ENCODE measurements at regions not wholly inside any gene's neighbourhood (a gene's known extent, or its start where the extent isn't known, plus 50 kb on each side); places are given as distances from the start of the nearest gene placed in this dataset.

- Histone ChIP-seq H3K4me3 (ENCODE audit: insufficient read depth, low read length, poor library complexity, severe bottlenecking) (no peak overlapping the region), H3K4me2 (ENCODE audit: low read depth, low read length, poor library complexity, severe bottlenecking) (no peak overlapping the region), H3K27ac (ENCODE audit: low read depth, low read length) (no peak overlapping the region), H3K27me3 (ENCODE audit: low read length) (no peaks in the 10 kb centered on the region), H3K9me2 (replicated peaks; ENCODE audit: insufficient read depth, low read length) (no peaks in the 10 kb centered on the region), H3K9me3 (ENCODE audit: insufficient read depth, low read length) (no peaks in the 10 kb centered on the region), H4K20me1 (ENCODE audit: low read depth, low read length) (no peaks in the 10 kb centered on the region), H3K36me3 (ENCODE audit: low read length) (no peaks in the 10 kb centered on the region), H3K9ac (ENCODE audit: low read length) (no peak overlapping the region), H3F3A (ENCODE audit: insufficient read depth) (no peaks in the 10 kb centered on the region), H2AFZ (ENCODE audit: low read depth, low read length, severe bottlenecking) (no peak overlapping the region), H3K79me2 (ENCODE audit: insufficient read depth, low read length) (no peaks in the 10 kb centered on the region)
- TF ChIP-seq EZH2phosphoT487 (conservative IDR thresholded peaks at IDR 0.05; ENCODE audit: low read length) (no peak), CTCF (IDR thresholded peaks at IDR 0.05; ENCODE audit: insufficient read depth, low read length, poor library complexity, severe bottlenecking) (no peak)
Observed at GRCh38 chr22:49503321-49503720, 324.4 kb downstream of the BRD1 start.

- Histone ChIP-seq H3K27ac (ENCODE audit: low read depth, low read length) (no peak overlapping the region), H4K20me1 (ENCODE audit: low read depth, low read length) (no peaks in the 10 kb centered on the region), H3K9ac (ENCODE audit: low read length) (no peak overlapping the region), H3K79me2 (ENCODE audit: insufficient read depth, low read length) (no peaks in the 10 kb centered on the region), H3K9me2 (replicated peaks; ENCODE audit: insufficient read depth, low read length) (no peaks in the 10 kb centered on the region), H3K4me3 (ENCODE audit: insufficient read depth, low read length, poor library complexity, severe bottlenecking) (no peak overlapping the region), H2AFZ (ENCODE audit: low read depth, low read length, severe bottlenecking) (no peak overlapping the region), H3K36me3 (ENCODE audit: low read length) (no peaks in the 10 kb centered on the region), H3K27me3 (ENCODE audit: low read length) (no peaks in the 10 kb centered on the region), H3K9me3 (ENCODE audit: insufficient read depth, low read length) (no peaks in the 10 kb centered on the region), H3K4me2 (ENCODE audit: low read depth, low read length, poor library complexity, severe bottlenecking) (no peak overlapping the region), H3F3A (ENCODE audit: insufficient read depth) (no peaks in the 10 kb centered on the region)
- TF ChIP-seq EZH2phosphoT487 (conservative IDR thresholded peaks at IDR 0.05; ENCODE audit: low read length) (no peak), CTCF (IDR thresholded peaks at IDR 0.05; ENCODE audit: insufficient read depth, low read length, poor library complexity, severe bottlenecking) (no peak)
Observed at GRCh38 chr22:49502126-49502826, 325.4 kb downstream of the BRD1 start.

- no peaks in the 10 kb centered on the region for H3K9me3 ChIP-seq (ENCODE audit: insufficient read depth, low read length)
- H3K79me2 ChIP-seq (ENCODE audit: insufficient read depth, low read length): no peaks in the 10 kb centered on the region
- H4K20me1 ChIP-seq (ENCODE audit: low read depth, low read length): no peaks in the 10 kb centered on the region
- no peaks in the 10 kb centered on the region for H3K36me3 ChIP-seq (ENCODE audit: low read length)
- H3K4me2 ChIP-seq (ENCODE audit: low read depth, low read length, poor library complexity, severe bottlenecking): no peak overlapping the region
- TF ChIP-seq CTCF (IDR thresholded peaks at IDR 0.05; ENCODE audit: insufficient read depth, low read length, poor library complexity, severe bottlenecking) (no peak), EZH2phosphoT487 (conservative IDR thresholded peaks at IDR 0.05; ENCODE audit: low read length) (no peak)
- H3K27me3 ChIP-seq (ENCODE audit: low read length): no peaks in the 10 kb centered on the region
- no peak overlapping the region for H3K4me3 ChIP-seq (ENCODE audit: insufficient read depth, low read length, poor library complexity, severe bottlenecking)
- no peaks in the 10 kb centered on the region for H3F3A ChIP-seq (ENCODE audit: insufficient read depth)
- H3K27ac ChIP-seq (ENCODE audit: low read depth, low read length): no peak overlapping the region
- H3K9ac ChIP-seq (ENCODE audit: low read length): no peak overlapping the region
- H3K9me2 ChIP-seq (replicated peaks; ENCODE audit: insufficient read depth, low read length): no peaks in the 10 kb centered on the region
- H2AFZ ChIP-seq (ENCODE audit: low read depth, low read length, severe bottlenecking): no peak overlapping the region
Observed at GRCh38 chr22:49500942-49501395, 326.7 kb downstream of the BRD1 start.
